CD1c-positive myeloid dendritic cell (primary cell): ENCODE measurements at regions not wholly inside any gene's neighbourhood (a gene's known extent, or its start where the extent isn't known, plus 50 kb on each side); places are given as distances from the start of the nearest gene placed in this dataset.
A peak's percentile ranks its signal among the peaks of the same experiment; 100 is the strongest.
"Not testable (repeated sequence)": the region's sequence is repeated elsewhere in the genome, so short reads cannot be mapped to it uniquely, and the experiment has no call there.

ENCODE experiments used
- DNase-seq: peaks from one replicate; pipeline ENCODE4 v3.0.0-alpha.2; 2016; ENCODE audit errors: extremely low spot score

DNA sequence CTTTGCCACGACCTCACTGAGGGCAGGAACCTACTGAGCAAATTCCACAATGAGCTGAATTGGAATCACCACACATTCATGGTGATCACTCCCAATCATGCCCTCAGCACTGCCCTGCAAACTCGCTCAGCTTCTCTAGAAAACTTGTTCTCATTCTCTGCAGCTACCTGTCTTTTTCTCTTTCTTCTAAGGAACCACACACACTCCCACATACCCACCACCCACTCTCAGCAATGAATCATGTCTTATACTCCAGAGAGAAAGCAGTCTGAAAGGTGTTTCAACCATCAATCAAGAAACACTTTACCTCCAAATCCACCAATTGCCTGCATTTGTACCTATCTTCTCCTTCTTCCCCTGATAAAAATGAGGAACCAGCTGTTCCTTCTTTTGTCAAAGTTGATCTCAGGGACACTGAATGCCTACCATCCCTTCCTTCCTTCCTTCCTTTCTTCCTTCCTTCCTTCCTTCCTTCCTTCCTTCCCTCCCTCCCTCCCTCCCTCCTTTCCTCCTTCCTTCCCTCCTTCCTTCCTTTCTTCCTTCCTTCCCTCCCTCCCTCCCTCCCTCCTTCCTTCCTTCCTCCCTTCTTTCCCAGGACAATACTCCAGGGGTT lies 84.6 kb upstream of the SGK1 start:
- peak; percentile 54 for DNase-seq

DNA sequence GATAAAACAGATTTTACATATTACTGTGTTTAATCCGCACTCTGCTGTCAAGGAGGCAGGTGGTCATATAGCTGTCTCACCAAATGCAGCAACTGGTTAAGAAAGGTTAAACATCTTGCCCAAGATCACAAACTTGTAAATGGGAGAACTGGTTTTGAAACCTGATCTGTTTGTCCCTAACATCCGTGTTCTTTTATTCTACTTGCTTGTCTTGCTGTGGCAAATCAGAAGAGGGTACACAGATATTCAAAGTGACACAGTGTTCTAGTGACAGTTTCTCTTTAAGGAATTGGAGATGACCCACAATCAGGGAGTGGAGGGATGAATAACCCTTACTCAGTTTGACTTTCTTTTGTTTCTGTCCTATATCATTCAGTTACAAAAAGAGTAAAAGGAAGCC lies 83.0 kb upstream of the SGK1 start:
- DNase-seq, result peak; percentile 8

DNA sequence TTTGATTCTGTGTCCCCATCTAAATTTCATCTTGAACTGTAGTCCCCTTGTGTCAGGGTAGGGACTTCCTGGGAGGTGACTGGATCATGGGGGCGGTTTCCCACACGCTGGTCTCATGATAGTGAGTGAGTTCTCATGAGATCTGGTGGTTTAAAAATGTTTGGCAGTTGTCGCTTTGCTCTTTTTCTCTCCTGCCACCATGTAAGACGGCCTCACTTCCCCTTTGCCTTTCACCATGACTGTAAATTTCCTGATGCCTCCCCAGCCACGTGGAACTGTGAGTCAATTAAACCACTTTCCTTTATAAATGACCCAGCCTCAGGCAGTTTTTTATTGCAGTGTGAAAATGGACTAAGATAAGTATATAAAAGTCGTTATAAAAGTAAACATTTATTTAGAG lies 80.5 kb upstream of the SGK1 start:
- DNase-seq, result peak; percentile 94

DNA sequence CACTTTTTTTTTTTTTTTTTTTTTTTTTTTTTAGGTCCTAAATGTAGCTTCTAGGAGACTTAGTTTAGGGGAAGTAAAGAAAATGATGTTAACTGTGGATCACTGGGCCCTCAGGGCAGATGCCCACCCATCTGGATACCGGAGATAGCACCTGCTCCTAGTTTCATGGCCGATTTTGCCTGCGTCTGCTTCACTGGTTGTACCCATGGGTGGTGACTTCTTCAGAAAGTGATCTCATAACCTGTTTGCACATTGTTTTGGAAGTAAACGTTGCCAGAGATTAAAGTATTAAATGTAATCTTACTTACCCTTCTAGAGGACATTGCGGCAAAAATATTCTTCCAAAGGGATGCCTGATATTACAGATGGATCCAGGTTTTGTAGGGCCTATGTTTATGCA lies 79.8 kb upstream of the SGK1 start:
- DNase-seq, result peak; percentile 42

DNA sequence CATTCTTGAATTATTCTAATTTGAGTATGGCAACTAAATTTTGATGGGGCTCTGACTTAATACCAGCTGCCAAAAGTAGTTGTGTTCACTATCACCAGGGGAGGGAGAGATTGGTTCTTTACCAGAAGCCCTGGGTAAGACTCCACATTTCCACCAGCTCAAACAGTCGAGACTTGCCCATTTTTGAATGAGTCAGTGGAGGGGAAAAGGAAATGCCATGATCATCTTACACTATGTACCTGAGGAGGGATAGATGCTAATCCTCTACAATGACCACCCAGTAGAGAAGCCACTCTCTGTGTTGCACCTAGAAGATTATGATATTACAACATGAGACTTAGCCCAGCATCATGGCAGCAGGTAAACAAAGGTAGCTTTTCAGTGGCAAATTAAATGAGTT lies 77.0 kb upstream of the SGK1 start:
- DNase-seq, result no peak

DNA sequence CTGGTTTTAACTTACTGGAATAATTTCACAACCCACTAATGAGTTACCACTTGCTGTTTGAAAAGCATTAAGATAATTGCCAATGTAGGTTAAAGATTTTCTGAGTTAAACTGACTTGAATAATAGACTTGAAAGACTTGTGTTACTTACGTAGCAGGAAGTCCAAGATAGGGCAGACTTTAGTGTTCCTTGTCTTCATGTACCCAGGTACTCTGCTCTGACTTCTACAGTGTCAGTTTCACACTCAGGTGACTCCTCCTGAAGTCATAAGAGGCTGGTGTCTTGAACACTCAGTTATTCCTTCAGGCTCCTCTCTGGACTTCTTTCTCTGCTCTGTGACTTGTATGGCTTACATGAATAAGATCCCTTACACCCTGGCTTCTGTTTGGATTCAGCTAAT lies 76.3 kb upstream of the SGK1 start:
- DNase-seq, result no peak

DNA sequence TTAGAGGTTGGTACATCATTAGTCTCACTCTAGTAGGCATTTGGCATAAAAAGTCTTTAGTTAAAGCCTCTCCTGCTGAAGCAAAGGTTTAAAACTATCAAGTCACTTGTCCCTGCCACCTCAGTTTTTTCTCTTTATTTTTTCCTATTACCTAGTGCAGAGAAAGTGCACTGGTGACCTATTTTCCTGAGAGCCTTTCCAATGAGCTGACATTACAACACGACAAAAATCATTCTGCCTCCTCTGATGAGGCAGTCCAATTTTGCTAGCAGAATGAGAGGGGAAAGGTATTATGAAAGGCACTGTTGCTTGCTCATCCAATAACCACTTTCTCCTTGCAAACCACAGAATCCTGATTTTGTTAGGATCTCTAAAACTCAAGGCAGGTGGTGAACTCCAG lies 73.3 kb upstream of the SGK1 start:
- no peak for DNase-seq

DNA sequence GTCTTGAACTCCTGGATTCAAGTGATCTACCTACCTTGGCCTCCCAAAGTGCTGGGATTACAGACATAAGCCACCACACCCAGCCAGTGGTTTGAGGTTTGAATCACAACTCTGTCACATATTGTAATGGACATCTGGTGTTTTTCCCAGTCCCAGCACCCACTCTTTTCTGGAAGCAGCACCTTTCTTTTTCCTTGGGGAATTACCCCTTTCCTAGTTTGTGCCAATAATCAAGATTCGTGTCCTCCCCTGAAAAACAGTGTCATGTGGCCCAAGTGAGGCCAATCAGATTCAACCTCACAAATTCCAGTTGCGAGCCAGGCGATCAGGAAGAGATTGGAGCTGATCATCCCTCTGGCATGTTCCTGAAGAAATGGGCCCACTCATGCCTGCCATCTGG lies 71.7 kb upstream of the SGK1 start:
- no peak for DNase-seq

DNA sequence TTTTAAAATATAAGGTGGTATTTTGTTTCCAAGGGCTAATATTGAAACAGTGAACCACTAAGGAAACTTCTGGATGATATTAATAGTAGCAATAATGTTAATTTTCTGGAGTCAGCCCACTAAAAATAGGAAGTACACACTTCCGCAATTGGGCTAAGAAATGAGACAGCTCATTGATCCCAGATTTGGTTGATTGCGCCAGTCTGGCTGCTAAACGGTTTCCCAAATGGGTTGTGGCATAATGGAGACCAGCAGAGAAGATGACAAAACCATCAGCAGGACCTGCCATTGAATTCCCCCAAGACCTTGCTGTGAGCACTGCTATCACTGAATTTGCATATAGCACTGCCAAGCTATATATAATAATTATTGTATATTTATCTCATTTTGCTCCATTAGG lies 71.2 kb upstream of the SGK1 start:
- DNase-seq, result peak; percentile 93

DNA sequence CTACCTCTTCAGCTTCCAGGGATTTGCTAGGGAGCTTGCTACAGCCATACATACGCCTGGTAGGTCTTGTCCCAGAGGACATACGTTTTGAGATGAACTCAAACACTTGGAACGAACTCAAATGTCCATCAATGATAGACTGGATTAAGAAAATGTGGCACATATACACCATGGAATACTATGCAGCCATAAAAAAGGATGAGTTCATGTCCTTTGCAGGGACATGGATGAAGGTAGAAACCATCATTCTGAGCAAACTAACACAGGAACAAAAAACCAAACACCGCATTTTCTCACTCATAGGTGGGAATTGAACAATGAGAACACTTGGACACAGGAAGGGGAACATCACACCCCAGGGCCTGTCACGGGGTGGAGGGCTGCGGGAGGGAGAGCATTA lies 68.6 kb upstream of the SGK1 start:
- DNase-seq, result not testable (repeated sequence)

DNA sequence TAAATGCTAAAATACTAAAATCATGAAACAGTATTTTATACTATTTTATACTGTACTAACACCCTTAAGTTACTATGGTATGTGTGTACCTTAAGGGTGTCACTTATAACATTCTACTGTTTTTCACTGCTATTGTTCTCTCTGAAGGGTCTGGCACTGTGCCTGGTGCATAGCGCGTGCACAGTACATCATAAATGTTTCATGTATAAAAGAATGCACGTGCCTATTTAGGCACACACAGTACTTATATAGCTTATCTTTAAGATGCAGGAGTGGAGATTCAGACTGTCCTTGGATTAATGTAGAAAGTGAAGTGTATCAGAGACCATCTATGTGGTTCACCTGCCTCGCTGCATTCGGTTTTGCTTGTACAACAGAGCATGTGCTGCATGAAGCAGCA lies 64.0 kb upstream of the SGK1 start:
- DNase-seq, result no peak

DNA sequence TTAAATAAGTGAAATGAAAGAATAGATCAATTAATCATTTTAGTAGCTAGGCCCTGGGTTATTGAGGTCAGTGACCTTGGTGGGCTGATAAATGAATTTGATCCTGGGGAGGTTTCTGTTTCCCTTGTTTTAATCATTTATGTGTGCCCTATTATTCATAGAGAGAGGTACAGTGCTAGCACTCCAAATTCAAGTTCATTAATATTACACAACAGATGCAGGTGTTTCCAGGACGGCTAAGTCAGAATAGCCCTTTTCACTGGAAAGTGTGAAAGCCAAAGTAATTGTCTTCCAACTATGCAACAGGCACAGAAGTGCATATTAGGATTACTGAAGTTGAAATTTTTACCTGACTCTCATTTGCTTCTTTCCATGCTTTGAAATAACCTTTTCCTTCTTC lies 61.7 kb upstream of the SGK1 start:
- DNase-seq, result no peak

DNA sequence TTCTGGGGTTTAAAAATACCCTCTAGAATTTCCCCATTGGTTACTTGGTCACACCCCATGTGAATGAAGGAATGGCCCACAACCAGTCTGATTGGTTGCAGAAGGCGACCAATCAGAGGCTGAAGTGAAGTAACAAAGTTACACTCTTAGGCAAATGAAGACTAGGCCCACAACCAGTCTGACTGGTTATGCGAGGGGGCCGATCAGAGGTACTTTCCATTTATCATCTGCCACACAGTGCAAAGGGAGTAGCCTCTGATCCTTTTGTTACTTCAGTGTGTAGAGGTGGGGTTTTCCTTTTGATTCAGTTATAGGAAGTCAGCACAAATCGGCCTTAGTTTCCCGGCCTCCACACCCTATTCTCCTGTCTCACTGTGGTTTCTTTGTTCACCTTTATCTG lies 61.2 kb upstream of the SGK1 start:
- DNase-seq, result peak; percentile 19

DNA sequence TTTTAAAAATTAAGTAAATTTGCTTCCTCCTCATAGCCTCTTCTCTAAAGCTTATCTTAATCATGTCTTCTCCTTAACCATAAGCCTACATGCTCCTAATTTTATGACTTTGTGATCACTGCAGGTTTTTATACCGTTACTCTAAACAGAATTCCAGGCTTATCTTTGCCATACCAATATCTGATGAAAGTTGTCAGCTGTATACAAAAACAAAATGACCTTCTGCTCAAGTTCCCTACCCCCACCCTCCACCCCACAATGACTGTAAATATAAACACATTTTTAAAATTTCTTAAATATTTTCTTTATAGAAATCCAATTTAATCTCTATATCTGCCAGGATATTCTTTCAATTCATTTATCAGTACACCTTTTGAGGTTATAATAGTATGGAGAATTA lies 60.5 kb upstream of the SGK1 start:
- DNase-seq, result no peak

DNA sequence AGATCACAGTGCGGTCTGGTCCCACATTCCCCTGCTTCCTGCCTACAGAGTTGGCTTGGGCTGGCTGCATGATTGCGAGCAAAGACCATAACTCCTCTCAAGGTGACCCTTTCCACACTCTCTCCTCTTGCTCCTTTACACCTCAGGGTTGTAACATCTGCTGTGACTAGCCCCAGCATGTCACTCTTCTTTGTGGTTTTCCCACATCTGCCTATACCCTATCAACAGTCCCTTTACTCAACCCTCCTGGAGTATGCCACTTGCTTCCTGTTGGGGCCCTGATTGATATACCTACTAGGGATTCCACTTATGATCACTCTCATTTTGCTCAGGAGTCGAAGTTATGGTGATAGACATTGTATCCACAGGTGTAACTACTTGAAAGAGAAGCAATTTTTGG lies 58.9 kb upstream of the SGK1 start:
- DNase-seq, result no peak

DNA sequence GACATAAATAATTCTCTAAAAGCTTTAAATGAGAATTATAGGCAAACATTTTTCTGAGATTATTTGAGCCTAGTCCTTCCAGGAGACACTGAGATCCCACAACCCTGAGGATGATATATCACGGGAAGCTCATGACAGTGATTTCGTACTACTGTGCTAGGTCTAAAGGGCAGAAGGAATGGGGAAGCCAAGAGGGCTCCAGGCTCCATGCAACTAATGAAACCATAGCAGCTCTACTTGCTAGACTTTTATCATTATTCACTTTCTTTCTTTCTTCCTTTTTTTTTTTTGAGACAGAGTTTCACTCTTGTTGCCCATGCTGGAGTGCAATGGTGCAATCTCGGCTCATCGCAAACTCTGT lies 57.3 kb upstream of the SGK1 start:
- DNase-seq, result peak; percentile 77

DNA sequence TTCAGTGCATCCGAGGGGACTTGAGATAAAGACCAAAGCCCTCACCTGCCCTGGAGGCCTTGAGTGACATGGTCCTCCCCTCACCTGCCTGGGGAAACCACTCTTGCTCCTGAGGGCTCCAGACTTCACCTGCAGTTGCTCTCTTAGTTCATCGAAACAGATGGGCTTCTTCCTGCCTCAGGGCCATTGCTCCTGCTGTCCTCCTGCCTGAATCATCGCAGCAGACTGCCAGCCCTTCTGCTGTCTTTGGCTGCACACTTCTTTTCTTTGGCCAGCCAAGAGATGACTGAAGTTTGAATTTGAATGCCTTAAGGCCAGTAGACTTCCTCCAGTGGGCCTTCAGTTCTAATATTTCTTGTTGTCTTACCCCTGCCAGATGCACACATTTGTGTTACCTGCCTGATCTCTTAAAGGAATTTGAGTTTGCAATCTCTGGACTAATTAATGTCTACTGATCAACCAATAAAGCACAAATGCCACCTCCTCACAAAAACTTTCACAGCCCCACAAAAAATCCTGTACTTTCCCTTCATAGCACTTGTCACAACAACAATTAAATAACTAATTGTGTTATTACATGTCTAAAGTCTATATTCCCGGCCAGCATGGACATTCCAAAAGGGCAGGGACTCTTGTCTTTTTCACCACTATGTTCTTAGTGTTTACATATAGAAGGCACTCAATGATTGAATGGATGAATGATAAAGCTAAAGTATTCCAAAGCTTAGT lies 56.7 kb upstream of the SGK1 start:
- peak; percentile 29 for DNase-seq

DNA sequence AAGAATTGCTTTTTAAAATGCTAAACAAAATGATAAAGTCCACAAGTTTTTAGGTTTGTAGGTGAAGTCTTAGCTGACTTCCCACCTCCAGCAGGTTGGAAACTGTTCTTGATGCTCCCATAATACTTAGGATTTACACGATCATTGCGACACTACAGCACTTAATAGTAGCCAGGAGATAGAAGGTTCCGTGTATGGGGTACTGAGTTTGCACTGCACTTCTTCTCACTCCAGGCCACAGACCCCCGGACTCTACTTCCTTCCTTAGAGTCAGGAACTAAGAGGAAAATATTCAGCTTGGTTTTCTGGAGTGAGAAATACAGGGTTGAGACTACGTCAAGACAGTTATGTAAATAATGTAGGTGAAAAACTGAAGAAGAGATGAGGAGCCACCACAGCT lies 56.1 kb upstream of the SGK1 start:
- peak; percentile 51 for DNase-seq

DNA sequence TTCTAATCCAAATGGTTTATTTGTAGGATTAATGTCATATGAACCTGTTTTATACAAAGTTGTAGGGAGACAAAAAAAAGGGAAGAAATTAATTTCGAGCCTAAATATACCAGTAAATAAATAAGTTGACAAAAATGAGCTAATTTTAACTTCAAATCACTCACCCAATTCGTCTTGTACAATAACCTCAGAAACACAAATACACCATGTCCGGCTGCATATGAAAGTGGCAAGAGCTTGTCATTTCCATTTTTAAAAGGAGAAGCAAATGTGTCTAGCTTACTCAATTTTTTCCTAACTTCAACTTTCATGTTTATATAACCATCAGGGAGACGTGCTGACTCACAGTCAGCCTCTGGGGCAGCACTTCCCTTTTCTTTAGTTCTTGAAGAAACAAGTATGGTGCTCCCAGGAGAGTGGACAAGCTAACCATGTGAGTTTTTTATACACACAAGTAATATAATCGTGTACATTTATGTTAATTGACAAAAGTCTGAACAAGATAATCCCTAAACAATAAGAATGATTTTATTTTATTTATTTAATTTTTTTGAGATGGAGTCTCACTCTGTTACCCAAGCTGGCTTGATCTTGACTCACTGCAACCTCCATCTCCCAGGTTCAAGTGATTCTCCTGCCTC lies 55.5 kb upstream of the SGK1 start:
- DNase-seq, result peak; percentile 95

DNA sequence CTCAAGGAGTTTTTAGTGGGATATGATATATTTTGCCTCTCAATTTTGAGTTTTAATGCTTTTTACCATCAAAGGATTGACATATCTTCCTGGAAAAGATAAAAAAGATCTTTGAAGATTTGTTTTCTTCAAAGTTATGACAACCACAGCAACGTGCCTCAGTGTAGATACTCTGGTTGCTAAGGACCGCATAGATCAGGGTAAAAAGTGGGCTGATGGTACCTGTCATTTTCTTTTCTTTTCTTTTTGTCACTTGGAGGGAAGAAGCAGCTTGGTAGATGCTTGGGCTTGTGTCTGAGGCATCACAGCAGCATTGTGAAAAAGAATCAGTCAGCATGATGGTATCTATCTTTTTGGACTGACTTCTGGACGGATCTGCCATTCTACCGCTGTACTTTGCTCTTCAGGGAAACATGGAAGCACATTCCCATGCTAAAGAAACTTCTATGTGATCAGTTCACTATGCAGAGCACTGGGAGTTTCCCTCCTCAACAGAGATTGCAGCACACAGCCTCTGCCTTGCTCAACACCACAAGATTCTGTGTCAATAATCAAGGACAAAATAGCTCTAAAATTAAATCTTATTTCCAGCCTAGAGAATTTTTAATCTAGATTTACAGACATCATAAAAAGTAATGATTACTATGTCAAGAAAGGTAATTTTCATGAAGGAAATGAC lies 54.8 kb upstream of the SGK1 start:
- peak; percentile 90 for DNase-seq

DNA sequence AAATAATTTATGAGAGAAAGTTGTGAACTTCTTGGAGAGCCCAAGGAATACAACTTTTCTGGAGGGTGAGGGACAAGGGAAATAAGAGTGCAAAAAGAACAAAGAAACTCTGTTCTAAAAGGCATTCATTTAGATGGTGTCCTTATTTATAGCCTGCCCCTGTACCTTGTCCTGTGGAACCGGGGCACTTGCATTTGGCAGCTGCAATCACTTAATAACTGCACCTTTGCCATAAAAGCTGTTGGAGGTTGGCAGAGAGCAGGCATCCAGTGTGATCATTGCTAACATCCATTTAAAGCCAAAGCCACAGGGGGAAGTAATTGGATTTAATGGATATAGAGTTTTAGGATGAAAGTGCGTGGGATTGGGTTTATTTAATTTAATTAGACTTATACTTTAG lies 50.8 kb upstream of the SGK1 start:
- DNase-seq, result no peak
